Ishikawa (cell line): ENCODE measurements at regions not wholly inside any gene's neighbourhood (a gene's known extent, or its start where the extent isn't known, plus 50 kb on each side); places are given as distances from the start of the nearest gene placed in this dataset.

Experiments used
- CEBPB ChIP-seq: IDR thresholded peaks from 2 replicates; pipeline ENCODE4 v1.6.1; 2012
- CREB1 ChIP-seq: IDR thresholded peaks from 2 replicates; pipeline ENCODE4 v1.6.1; 2012; ENCODE audit warnings: low read depth
- EGR1 ChIP-seq: IDR thresholded peaks from 2 replicates; pipeline ENCODE4 v1.6.1; 2012
- EP300 ChIP-seq: IDR thresholded peaks from 2 replicates; pipeline ENCODE4 v1.6.1; 2012; ENCODE audit warnings: borderline replicate concordance
- FOXM1 ChIP-seq: IDR thresholded peaks from 2 replicates; pipeline ENCODE4 v1.6.1; 2012; ENCODE audit warnings: low read depth, borderline replicate concordance
- NFIC ChIP-seq: IDR thresholded peaks from 2 replicates; pipeline ENCODE4 v1.6.1; 2012
- RAD21 ChIP-seq: IDR thresholded peaks from 2 replicates; pipeline ENCODE4 v1.6.1; 2012; ENCODE audit warnings: low read depth
- TAF1 ChIP-seq: IDR thresholded peaks from 2 replicates; pipeline ENCODE4 v1.6.1; 2012; ENCODE audit warnings: low read depth, mild to moderate bottlenecking
- TCF12 ChIP-seq: IDR thresholded peaks from 2 replicates; pipeline ENCODE4 v1.6.1; 2012; ENCODE audit warnings: low read depth
- TEAD4 ChIP-seq: IDR thresholded peaks from 2 replicates; pipeline ENCODE4 v1.6.1; 2012
- YY1 ChIP-seq: IDR thresholded peaks from 2 replicates; pipeline ENCODE4 v1.6.1; 2012; ENCODE audit warnings: low read depth
- ZBTB7A ChIP-seq: IDR thresholded peaks from 2 replicates; pipeline ENCODE4 v1.6.1; 2012; ENCODE audit warnings: low read depth
- TF ChIP-seq, protein P1 (sequence below): IDR thresholded peaks from 2 replicates; pipeline ENCODE4 v1.6.1; 2012; ENCODE audit warnings: low read depth, mild to moderate bottlenecking
- TF ChIP-seq, protein P2 (sequence below): IDR thresholded peaks from 2 replicates; pipeline ENCODE4 v1.6.1; 2012
- TF ChIP-seq, protein P3 (sequence below): IDR thresholded peaks from 2 replicates; pipeline ENCODE4 v1.6.1; 2012

DNA sequence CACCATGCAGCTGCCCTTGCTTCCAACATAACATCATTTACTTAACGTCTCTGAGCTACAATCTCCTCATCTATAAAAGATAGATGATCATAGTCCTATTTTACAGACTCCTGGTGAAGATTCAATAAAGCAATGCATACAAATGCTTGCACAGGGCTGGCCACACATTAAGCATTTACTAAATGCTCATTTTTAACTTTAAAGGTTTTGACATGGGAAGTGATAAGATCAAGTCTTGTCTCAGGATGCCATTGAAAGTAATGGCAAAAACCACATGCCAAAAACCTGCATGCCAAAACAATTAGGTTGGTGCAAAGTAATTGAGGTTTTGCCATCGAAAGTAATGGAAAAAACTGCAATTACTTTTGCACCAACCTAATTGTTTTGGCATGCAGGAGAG, 181.2 kb upstream of the ADRA1B start:
- TF ChIP-seq NFIC = no peak
- no peak for TF ChIP-seq EP300
- TF ChIP-seq EGR1 = no peak
- TF ChIP-seq, protein P1, sequence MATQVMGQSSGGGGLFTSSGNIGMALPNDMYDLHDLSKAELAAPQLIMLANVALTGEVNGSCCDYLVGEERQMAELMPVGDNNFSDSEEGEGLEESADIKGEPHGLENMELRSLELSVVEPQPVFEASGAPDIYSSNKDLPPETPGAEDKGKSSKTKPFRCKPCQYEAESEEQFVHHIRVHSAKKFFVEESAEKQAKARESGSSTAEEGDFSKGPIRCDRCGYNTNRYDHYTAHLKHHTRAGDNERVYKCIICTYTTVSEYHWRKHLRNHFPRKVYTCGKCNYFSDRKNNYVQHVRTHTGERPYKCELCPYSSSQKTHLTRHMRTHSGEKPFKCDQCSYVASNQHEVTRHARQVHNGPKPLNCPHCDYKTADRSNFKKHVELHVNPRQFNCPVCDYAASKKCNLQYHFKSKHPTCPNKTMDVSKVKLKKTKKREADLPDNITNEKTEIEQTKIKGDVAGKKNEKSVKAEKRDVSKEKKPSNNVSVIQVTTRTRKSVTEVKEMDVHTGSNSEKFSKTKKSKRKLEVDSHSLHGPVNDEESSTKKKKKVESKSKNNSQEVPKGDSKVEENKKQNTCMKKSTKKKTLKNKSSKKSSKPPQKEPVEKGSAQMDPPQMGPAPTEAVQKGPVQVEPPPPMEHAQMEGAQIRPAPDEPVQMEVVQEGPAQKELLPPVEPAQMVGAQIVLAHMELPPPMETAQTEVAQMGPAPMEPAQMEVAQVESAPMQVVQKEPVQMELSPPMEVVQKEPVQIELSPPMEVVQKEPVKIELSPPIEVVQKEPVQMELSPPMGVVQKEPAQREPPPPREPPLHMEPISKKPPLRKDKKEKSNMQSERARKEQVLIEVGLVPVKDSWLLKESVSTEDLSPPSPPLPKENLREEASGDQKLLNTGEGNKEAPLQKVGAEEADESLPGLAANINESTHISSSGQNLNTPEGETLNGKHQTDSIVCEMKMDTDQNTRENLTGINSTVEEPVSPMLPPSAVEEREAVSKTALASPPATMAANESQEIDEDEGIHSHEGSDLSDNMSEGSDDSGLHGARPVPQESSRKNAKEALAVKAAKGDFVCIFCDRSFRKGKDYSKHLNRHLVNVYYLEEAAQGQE = no peak
- no peak for TF ChIP-seq RAD21
- no peak for TF ChIP-seq TCF12
- TF ChIP-seq FOXM1 = no peak
- TF ChIP-seq, protein P2, sequence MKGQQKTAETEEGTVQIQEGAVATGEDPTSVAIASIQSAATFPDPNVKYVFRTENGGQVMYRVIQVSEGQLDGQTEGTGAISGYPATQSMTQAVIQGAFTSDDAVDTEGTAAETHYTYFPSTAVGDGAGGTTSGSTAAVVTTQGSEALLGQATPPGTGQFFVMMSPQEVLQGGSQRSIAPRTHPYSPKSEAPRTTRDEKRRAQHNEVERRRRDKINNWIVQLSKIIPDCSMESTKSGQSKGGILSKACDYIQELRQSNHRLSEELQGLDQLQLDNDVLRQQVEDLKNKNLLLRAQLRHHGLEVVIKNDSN = no peak
- no peak for TF ChIP-seq ZBTB7A
- TF ChIP-seq, protein P3, sequence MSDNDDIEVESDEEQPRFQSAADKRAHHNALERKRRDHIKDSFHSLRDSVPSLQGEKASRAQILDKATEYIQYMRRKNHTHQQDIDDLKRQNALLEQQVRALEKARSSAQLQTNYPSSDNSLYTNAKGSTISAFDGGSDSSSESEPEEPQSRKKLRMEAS = no peak
- no peak for TF ChIP-seq CREB1
- no peak for TF ChIP-seq TAF1
- TF ChIP-seq TEAD4 = no peak
- TF ChIP-seq YY1 = no peak
- no peak for TF ChIP-seq CEBPB

DNA sequence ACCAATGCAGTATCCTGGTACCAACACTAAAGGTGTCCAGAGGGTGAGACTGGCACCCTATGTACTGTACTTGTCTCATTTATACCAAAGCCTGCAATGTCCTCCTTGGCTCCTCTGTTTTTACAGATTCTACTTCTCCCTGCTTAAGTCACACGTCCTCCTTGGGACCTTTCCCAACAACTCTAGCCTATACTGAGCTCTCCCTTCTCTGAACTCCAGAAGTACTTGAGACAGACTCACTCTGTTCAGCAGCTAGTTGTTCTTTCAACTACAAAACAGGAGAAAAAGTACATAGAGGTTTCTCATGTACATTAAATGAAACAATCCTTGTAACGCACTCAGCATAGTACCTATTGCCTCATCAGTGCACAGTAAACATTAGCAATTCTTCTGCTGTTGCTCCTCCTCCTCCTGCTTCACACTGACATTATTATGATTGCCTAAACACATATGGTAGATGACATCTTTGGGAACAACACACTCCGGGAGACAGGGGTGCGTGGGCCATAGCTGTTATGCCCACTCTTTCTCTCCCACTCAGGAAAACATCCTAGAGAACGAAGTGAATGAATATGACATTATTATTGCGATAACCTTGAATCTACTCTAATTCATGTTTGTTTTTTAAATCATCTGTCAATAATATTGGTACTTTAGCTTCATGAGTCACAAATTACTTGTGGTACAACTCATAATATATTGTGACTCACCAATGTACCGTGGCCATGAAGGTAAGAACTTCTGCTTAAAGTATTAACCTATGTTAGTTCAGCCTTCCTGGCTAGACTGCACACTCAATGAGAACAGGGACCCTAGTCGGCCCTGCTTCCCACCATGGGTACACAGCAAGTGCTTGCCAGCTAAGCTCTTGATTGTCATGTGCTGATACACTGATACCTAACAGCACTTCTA, 180.3 kb upstream of the ADRA1B start:
- no peak for TF ChIP-seq ZBTB7A
- TF ChIP-seq, protein P2 = no peak
- no peak for TF ChIP-seq TCF12
- TF ChIP-seq CEBPB = no peak
- TF ChIP-seq YY1 = no peak
- TF ChIP-seq, protein P3 = no peak
- TF ChIP-seq EGR1 = no peak
- no peak for TF ChIP-seq TAF1
- no peak for TF ChIP-seq RAD21
- no peak for TF ChIP-seq FOXM1
- TF ChIP-seq CREB1 = no peak
- no peak for TF ChIP-seq NFIC
- TF ChIP-seq, protein P1 = no peak
- no peak for TF ChIP-seq EP300

DNA sequence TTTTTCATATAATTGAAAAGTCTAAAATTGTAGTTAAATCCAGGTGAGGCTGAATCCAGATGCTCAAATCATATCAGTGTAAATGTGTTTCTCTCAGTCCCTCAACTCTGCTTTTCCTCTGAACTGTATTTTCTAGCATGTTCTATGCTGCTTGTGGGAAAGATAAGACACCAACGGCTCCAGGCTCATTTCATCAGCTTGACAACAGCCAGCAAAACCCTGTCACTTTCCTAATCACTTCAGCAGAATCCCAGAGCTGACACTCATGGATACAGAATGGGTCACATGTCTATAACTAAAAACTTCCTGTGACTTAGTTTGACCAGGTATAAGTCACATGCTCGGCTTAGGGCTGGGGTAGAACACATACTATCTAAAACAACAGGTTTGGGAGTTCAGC, 179.4 kb upstream of the ADRA1B start:
- TF ChIP-seq CEBPB (no peak), FOXM1 (no peak), TCF12 (no peak), CREB1 (no peak), RAD21 (no peak), ZBTB7A (no peak), TEAD4 (no peak)
- TF ChIP-seq, protein P3 = no peak
- TF ChIP-seq, protein P2 = no peak
- TF ChIP-seq, protein P1 = no peak
